ENCODE measurements at regions not wholly inside any gene's neighbourhood (a gene's known extent, or its start where the extent isn't known, plus 50 kb on each side); places are given as distances from the start of the nearest gene placed in this dataset.

GRCh38 chr14:85142982-85143381 is 387.0 kb upstream of the FLRT2 start:
- TF ChIP-seq POLR2A (IDR thresholded peaks at IDR 0.05) (no peak), POLR2AphosphoS5 (IDR thresholded peaks at IDR 0.05) (no peak)
- TF ChIP-seq, protein P1, sequence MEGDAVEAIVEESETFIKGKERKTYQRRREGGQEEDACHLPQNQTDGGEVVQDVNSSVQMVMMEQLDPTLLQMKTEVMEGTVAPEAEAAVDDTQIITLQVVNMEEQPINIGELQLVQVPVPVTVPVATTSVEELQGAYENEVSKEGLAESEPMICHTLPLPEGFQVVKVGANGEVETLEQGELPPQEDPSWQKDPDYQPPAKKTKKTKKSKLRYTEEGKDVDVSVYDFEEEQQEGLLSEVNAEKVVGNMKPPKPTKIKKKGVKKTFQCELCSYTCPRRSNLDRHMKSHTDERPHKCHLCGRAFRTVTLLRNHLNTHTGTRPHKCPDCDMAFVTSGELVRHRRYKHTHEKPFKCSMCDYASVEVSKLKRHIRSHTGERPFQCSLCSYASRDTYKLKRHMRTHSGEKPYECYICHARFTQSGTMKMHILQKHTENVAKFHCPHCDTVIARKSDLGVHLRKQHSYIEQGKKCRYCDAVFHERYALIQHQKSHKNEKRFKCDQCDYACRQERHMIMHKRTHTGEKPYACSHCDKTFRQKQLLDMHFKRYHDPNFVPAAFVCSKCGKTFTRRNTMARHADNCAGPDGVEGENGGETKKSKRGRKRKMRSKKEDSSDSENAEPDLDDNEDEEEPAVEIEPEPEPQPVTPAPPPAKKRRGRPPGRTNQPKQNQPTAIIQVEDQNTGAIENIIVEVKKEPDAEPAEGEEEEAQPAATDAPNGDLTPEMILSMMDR (IDR thresholded peaks at IDR 0.05): no peak

Data from prostate gland (tissue), 2 donors.